IMR-90 (cell line): ENCODE measurements at regions not wholly inside any gene's neighbourhood (a gene's known extent, or its start where the extent isn't known, plus 50 kb on each side); places are given as distances from the start of the nearest gene placed in this dataset.
"Not testable (repeated sequence)": the region's sequence is repeated elsewhere in the genome, so short reads cannot be mapped to it uniquely, and the experiment has no call there.

Experiments
- ATAC-seq: fragments of 200-7000 bp; cut with Tn5 transposase; 2 replicates; pipeline ENCODE4 v1.9.1; 2020; ENCODE audit warnings: low read depth, mild to moderate bottlenecking, moderate library complexity
- BruUV-seq: library from RNA; stranded (reverse); fragments of 400-500 nt; replicated peaks from 2 replicates; lab custom pipeline; 2021; lab: Mats Ljungman, UMichigan
- CTCF ChIA-PET: fragments of 300-600 bp; formaldehyde crosslinking; extraction: SDS; loops from one replicate; lab custom pipeline; 2021; ENCODE audit warnings: antibody characterized with exemption; lab: Yijun Ruan, JAX
- POLR2A ChIA-PET: fragments of 300-600 bp; sonication (Branson Sonifier 250); formaldehyde crosslinking; loops from one replicate; lab custom pipeline; 2022; ENCODE audit warnings: antibody characterized with exemption; ENCODE audit not compliant: unreplicated experiment; lab: Charles Lee
- DNase-seq: peaks from one replicate; pipeline ENCODE4 v3.0.0; 2013
- H2AFZ ChIP-seq: replicated peaks from 2 replicates; pipeline ENCODE3; 2013; ENCODE audit warnings: low read length, mild to moderate bottlenecking; ENCODE audit not compliant: poor library complexity
- H2AK5ac ChIP-seq: 2 replicates; pipeline ENCODE4 v1.6.1; 2013; ENCODE audit warnings: low read depth, low read length, inconsistent platforms
- H2AK9ac ChIP-seq: replicated peaks from 2 replicates; pipeline ENCODE3; 2013; ENCODE audit warnings: mild to moderate bottlenecking, low read depth, low read length, moderate library complexity; ENCODE audit not compliant: poor library complexity
- H2BK120ac ChIP-seq: 2 replicates; pipeline ENCODE4 v1.6.1; 2013; ENCODE audit warnings: low read depth, low read length, inconsistent platforms
- H2BK15ac ChIP-seq: 3 replicates; pipeline ENCODE4 v1.6.1; 2013; ENCODE audit warnings: low read depth, low read length, inconsistent platforms
- H2BK20ac ChIP-seq: 2 replicates; pipeline ENCODE4 v1.6.1; 2013; ENCODE audit warnings: low read depth, mild to moderate bottlenecking, inconsistent platforms, low read length, moderate library complexity
- H2BK5ac ChIP-seq: 2 replicates; pipeline ENCODE4 v1.6.1; 2013; ENCODE audit warnings: mild to moderate bottlenecking, low read depth, low read length, inconsistent platforms; ENCODE audit not compliant: poor library complexity, severe bottlenecking
- H3K14ac ChIP-seq: replicated peaks from 2 replicates; pipeline ENCODE4 v1.6.1; 2013; ENCODE audit warnings: low read depth, low read length, inconsistent platforms
- H3K18ac ChIP-seq: 2 replicates; pipeline ENCODE4 v1.6.1; 2013; ENCODE audit warnings: low read depth, low read length, control low read depth
- H3K23ac ChIP-seq: 2 replicates; pipeline ENCODE4 v1.6.1; 2013; ENCODE audit warnings: low read depth, low read length, inconsistent platforms
- H3K27ac ChIP-seq: 2 replicates; pipeline ENCODE4 v1.5.1; 2013; ENCODE audit warnings: mild to moderate bottlenecking, control low read depth, low read length; ENCODE audit not compliant: insufficient read depth
- H3K27me3 ChIP-seq: 2 replicates; pipeline ENCODE4 v1.6.1; 2013; ENCODE audit warnings: low read length; ENCODE audit not compliant: control insufficient read depth, insufficient read depth
- H3K36me3 ChIP-seq: 2 replicates; pipeline ENCODE4 v1.6.1; 2013; ENCODE audit warnings: low read length, mixed read lengths; ENCODE audit not compliant: control insufficient read depth, insufficient read depth
- H3K4ac ChIP-seq: 2 replicates; pipeline ENCODE4 v1.6.1; 2013; ENCODE audit warnings: low read depth, low read length, inconsistent platforms
- H3K4me1 ChIP-seq: 2 replicates; pipeline ENCODE4 v1.6.1; 2013; ENCODE audit warnings: low read length, mixed read lengths; ENCODE audit not compliant: control insufficient read depth, insufficient read depth
- H3K4me2 ChIP-seq: 2 replicates; pipeline ENCODE4 v1.6.1; 2013; ENCODE audit warnings: low read depth, mild to moderate bottlenecking, control low read depth, low read length, moderate library complexity
- H3K4me3 ChIP-seq: 2 replicates; pipeline ENCODE4 v1.5.1; 2013; ENCODE audit warnings: low read depth, mild to moderate bottlenecking, control low read depth, low read length, moderate library complexity; ENCODE audit not compliant: insufficient read depth
- H3K56ac ChIP-seq: 2 replicates; pipeline ENCODE4 v1.6.1; 2013; ENCODE audit warnings: low read length, inconsistent platforms; ENCODE audit not compliant: insufficient read depth; ENCODE audit errors: extremely low read depth
- H3K79me1 ChIP-seq, 2 experiments: 2 replicates each; pipeline ENCODE4 v1.6.1; 2013; ENCODE audit warnings: low read length in 2 of 2, inconsistent platforms in 1 of 2, low read depth in 1 of 2
- H3K9ac ChIP-seq: 2 replicates; pipeline ENCODE4 v1.6.1; 2013; ENCODE audit warnings: low read depth, low read length, control low read depth
- H3K9me1 ChIP-seq: 2 replicates; pipeline ENCODE4 v1.6.1; 2013; ENCODE audit warnings: low read length, inconsistent platforms; ENCODE audit not compliant: insufficient read depth
- H3K9me3 ChIP-seq: 2 replicates; pipeline ENCODE4 v1.6.1; 2013; ENCODE audit warnings: low read length; ENCODE audit not compliant: control insufficient read depth, insufficient read depth
- H4K20me1 ChIP-seq: 2 replicates; pipeline ENCODE4 v1.6.1; 2013; ENCODE audit warnings: low read length, inconsistent platforms; ENCODE audit not compliant: insufficient read depth
- H4K5ac ChIP-seq: 2 replicates; pipeline ENCODE4 v1.6.1; 2013; ENCODE audit warnings: mild to moderate bottlenecking, low read depth, low read length, control low read depth
- H4K8ac ChIP-seq, 2 experiments: 2 replicates each; pipeline ENCODE4 v1.6.1; 2013; ENCODE audit warnings: low read depth in 2 of 2, low read length in 2 of 2, control low read depth in 1 of 2, inconsistent platforms in 1 of 2
- H4K91ac ChIP-seq: 2 replicates; pipeline ENCODE4 v1.6.1; 2013; ENCODE audit warnings: low read depth, low read length, inconsistent platforms; ENCODE audit not compliant: insufficient read depth
- WGBS, 2 experiments: methylation state at CpG; one replicate each; pipeline versions ENCODE4 v1.1.5 to v1.1.7; 2013; ENCODE audit warnings: missing lambda C conversion rate in 2 of 2; ENCODE audit not compliant: insufficient read length in 1 of 2; ENCODE audit errors: extremely low coverage in 2 of 2; 5-methylcytosine and 5-hydroxymethylcytosine counted together
- dilution Hi-C: fragments of 300-500 bp; cut with HindIII; formaldehyde crosslinking; loops from one replicate; pipeline ENCODE4 v1.14.3; 2018; ENCODE audit warnings: low sequenced_read_pairs; ENCODE audit not compliant: unreplicated experiment
- in situ Hi-C: fragments of 300-500 bp; cut with MboI; formaldehyde crosslinking; loops from 3 replicates; pipeline ENCODE4 v1.14.3; 2019; ENCODE audit warnings: low sequenced_read_pairs, inconsistent platforms, mixed read lengths
- intact Hi-C: fragments of 100-400 bp; cut with micrococcal nuclease; formaldehyde crosslinking; loops from 2 replicates; pipeline ENCODE4 v1.10.0; 2022

- intact Hi-C loops, H3K4me1 ChIP-seq, H2AFZ ChIP-seq, H2BK5ac ChIP-seq, H3K23ac ChIP-seq, H3K79me1 ChIP-seq, H3K56ac ChIP-seq, H3K27me3 ChIP-seq, H3K14ac ChIP-seq, H4K91ac ChIP-seq, H2AK9ac ChIP-seq, H3K18ac ChIP-seq, H3K9me1 ChIP-seq, H2BK120ac ChIP-seq, H4K20me1 ChIP-seq, H3K27ac ChIP-seq, H3K4ac ChIP-seq, dilution Hi-C loops, in situ Hi-C loops, DNase-seq, H3K4me2 ChIP-seq, H4K8ac ChIP-seq, H2BK20ac ChIP-seq, POLR2A ChIA-PET, H2AK5ac ChIP-seq, ATAC-seq, H3K9ac ChIP-seq, CTCF ChIA-PET, H2BK15ac ChIP-seq, H3K36me3 ChIP-seq, H3K9me3 ChIP-seq, H4K5ac ChIP-seq, BruUV-seq, H3K4me3 ChIP-seq: not testable (repeated sequence)
- WGBS, 2 experiments = no CpG with 5 or more reads among the region's 4 CpGs
Observed at GRCh38 chr17:30639391-30639790, 162.2 kb downstream of the GOSR1 start.

- DNase-seq, H3K4me1 ChIP-seq, CTCF ChIA-PET, H3K14ac ChIP-seq, H2BK15ac ChIP-seq, H3K56ac ChIP-seq, BruUV-seq, H2AK9ac ChIP-seq, H3K4me3 ChIP-seq, H3K9me3 ChIP-seq, H2BK5ac ChIP-seq, dilution Hi-C loops, H3K18ac ChIP-seq, POLR2A ChIA-PET, intact Hi-C loops, H2BK120ac ChIP-seq, in situ Hi-C loops, H3K23ac ChIP-seq, H4K91ac ChIP-seq, H3K9ac ChIP-seq, H4K20me1 ChIP-seq, H4K5ac ChIP-seq, H3K27me3 ChIP-seq, H2BK20ac ChIP-seq, H3K36me3 ChIP-seq, H3K9me1 ChIP-seq, ATAC-seq, H2AFZ ChIP-seq, H3K4me2 ChIP-seq, H4K8ac ChIP-seq, H3K27ac ChIP-seq, H2AK5ac ChIP-seq, H3K79me1 ChIP-seq, H3K4ac ChIP-seq: not testable (repeated sequence)
- no CpG with 5 or more reads among the region's 4 CpGs for whole genome bisulfite sequencing, 2 experiments
Observed at GRCh38 chr17:30638968-30639367, 161.8 kb downstream of the GOSR1 start.
